T-helper 17 cell (primary cell): ENCODE measurements at regions not wholly inside any gene's neighbourhood (a gene's known extent, or its start where the extent isn't known, plus 50 kb on each side); places are given as distances from the start of the nearest gene placed in this dataset.

ENCODE experiments used
- ATAC-seq: fragments of 150-1000 bp; cut with Tn5 transposase; 2 replicates; pipeline ENCODE4 v1.10.0; 2021; ENCODE audit warnings: mild to moderate bottlenecking, moderate library complexity
- DNase-seq, 3 donors: peaks; one replicate each; pipeline versions ENCODE4 v3.0.0 to v3.0.0-alpha.2; 2020 to 2021
- H3K9me3 ChIP-seq: one replicate; pipeline ENCODE4 v1.7.0; 2013; ENCODE audit warnings: low read length, mild to moderate bottlenecking; ENCODE audit not compliant: control insufficient read depth, poor library complexity, severe bottlenecking
- H3K27ac Mint-ChIP-seq: one replicate; pipeline ENCODE4 v1.8.0; 2022; ENCODE audit warnings: mild to moderate bottlenecking, moderate library complexity, mixed read lengths
- H3K27me3 Mint-ChIP-seq: one replicate; pipeline ENCODE4 v1.8.0; 2022; ENCODE audit warnings: mixed read lengths
- H3K36me3 Mint-ChIP-seq: one replicate; pipeline ENCODE4 v1.8.0; 2022; ENCODE audit warnings: low read depth, mixed read lengths
- H3K4me1 Mint-ChIP-seq: one replicate; pipeline ENCODE4 v1.8.0; 2022; ENCODE audit warnings: mild to moderate bottlenecking, mixed read lengths
- H3K4me3 Mint-ChIP-seq: one replicate; pipeline ENCODE4 v1.8.0; 2022; ENCODE audit warnings: mild to moderate bottlenecking, moderate library complexity, mixed read lengths

DNA sequence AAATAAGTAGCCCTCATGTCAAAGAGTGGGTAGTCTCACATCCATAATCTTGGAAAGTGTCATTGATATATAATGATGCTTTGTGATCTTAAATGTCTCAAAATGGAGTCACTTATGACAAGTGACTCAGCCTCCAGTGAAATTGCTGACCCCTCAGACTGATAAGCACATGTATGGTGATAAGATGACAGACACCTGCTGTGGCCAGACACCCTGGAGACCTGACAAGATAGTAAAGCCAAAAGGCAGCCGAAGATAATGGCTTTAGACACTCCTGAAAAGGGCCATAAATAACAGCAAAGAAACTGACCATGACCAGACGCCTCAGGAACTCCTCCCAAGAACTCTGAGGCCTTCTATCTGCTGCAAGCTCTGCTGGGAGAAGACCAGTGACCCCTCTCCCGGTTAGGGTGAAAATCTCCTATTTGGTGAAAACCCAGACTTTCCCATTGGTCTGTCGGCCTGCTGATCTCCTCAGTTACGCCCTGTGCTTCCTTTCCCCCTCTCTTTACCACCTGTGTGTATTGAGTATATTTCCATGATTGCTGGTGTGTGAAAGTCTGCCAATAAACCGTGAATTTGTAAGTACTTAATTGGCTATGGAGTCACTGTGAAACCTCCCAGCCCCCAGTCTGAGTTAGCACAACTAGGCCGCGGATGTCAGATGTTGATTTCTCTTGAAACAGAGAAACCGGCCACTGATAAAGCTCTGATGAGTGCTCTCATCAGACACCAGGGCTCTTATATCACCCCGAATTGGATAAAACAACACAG, 226.7 kb upstream of the MYOCD start:
- Mint-ChIP-seq H3K27ac (no peak overlapping the region), H3K4me3 (no peak overlapping the region)
- no peak for ATAC-seq

DNA sequence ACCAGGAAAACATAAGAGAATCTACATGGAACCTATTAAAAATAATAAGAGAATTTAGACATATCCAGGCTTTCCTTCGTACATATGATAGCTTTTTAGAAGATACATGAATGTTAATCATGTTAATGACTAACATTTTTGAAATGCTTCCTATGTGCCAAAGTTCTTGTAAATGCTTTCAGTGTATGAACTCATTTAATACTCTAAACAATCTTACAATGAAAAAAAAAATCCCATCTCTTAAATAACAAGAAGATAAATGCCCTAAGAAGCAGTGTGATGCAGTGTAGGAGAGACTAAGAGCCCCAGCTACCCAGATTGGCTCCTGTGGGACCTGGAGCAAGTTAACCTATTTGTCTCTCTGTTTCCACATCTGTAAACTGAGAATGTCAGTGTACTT, 220.4 kb upstream of the MYOCD start:
- Mint-ChIP-seq H3K27me3 (no peaks in the 10 kb centered on the region), H3K4me3 (no peak overlapping the region), H3K36me3 (no peaks in the 10 kb centered on the region), H3K4me1 (no peaks in the 10 kb centered on the region), H3K27ac (no peak overlapping the region)
- ATAC-seq (no peak), DNase-seq (no peak)
- H3K9me3 ChIP-seq = no peaks in the 10 kb centered on the region

More for the DNA sequence above, 226.7 kb upstream of the MYOCD start:
- H3K27me3 Mint-ChIP-seq = no peaks in the 10 kb centered on the region
- DNase-seq = no peak
- no peaks in the 10 kb centered on the region for H3K36me3 Mint-ChIP-seq
- no peaks in the 10 kb centered on the region for H3K4me1 Mint-ChIP-seq
- no peaks in the 10 kb centered on the region for H3K9me3 ChIP-seq

DNA sequence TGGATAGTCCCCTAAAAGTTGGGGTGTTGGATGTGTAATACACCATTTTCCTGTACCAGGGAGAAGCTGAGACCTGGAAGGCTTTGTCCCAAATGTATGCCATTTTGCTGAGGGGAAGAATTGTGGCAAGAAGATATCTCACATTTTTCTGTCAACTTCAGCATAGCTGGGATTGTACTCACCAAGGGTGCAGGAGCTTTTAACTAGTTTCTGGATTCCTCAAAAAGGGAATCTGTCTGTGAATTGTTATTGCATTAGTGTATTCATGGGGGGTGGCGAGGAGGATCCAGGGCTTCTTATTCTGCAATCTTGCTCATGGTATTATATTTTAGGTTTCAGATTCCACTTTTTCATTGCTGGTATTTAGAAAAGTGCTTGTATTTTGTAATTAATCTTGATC, 208.2 kb upstream of the MYOCD start:
- Mint-ChIP-seq H3K4me3 (no peak overlapping the region), H3K4me1 (no peaks in the 10 kb centered on the region), H3K36me3 (no peaks in the 10 kb centered on the region), H3K27me3 (no peaks in the 10 kb centered on the region), H3K27ac (no peak overlapping the region)
- H3K9me3 ChIP-seq = peaks cover 3% of the 10 kb centered on the region
- no peak for ATAC-seq
- DNase-seq = no peak

DNA sequence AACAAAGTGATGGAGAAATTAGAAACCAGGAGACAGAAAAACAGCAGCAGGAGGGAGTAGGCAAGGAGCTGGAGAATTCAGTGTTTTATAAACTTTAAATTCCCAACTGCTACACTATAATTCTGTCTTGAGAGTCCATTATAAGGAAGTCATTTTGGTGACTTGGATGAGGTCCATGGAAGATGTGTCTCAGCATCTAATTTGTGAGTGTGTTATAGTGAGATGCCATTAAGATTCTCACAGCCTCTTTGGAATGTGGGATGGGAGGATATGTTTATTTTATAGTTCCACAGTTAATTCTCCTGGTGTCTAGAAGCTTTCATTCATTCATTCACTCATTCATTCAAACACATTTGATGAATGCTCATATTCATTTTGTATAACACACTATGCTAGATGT, 206.0 kb upstream of the MYOCD start:
- H3K9me3 ChIP-seq = peaks cover 3% of the 10 kb centered on the region
- DNase-seq (no peak), ATAC-seq (no peak)
- Mint-ChIP-seq H3K4me1 (no peaks in the 10 kb centered on the region), H3K27me3 (no peaks in the 10 kb centered on the region), H3K4me3 (no peak overlapping the region), H3K27ac (no peak overlapping the region), H3K36me3 (no peaks in the 10 kb centered on the region)

DNA sequence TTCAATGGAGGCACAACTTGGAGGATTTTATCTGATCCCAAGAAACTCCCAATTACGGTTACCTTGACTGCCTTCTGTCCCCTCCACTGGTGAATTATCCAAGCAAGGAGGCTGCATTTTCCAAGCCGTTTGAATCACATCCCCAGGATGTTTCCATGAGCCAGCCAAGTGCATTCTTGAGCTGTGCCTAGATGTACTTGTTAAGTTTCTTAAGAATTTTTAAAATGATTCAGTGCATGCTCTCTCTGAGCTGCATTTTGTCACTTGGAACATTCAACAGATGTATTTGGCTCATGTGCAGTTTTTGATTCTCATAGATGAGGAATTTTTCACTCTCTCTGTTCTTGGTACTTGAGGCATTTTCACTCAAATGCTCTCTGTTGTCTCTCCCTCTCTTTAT, 202.6 kb upstream of the MYOCD start:
- no peaks in the 10 kb centered on the region for H3K9me3 ChIP-seq
- ATAC-seq (no peak), DNase-seq (no peak)
- H3K27ac Mint-ChIP-seq = no peak overlapping the region
- no peaks in the 10 kb centered on the region for H3K4me1 Mint-ChIP-seq
- no peak overlapping the region for H3K4me3 Mint-ChIP-seq
- H3K36me3 Mint-ChIP-seq = no peaks in the 10 kb centered on the region
- no peaks in the 10 kb centered on the region for H3K27me3 Mint-ChIP-seq

DNA sequence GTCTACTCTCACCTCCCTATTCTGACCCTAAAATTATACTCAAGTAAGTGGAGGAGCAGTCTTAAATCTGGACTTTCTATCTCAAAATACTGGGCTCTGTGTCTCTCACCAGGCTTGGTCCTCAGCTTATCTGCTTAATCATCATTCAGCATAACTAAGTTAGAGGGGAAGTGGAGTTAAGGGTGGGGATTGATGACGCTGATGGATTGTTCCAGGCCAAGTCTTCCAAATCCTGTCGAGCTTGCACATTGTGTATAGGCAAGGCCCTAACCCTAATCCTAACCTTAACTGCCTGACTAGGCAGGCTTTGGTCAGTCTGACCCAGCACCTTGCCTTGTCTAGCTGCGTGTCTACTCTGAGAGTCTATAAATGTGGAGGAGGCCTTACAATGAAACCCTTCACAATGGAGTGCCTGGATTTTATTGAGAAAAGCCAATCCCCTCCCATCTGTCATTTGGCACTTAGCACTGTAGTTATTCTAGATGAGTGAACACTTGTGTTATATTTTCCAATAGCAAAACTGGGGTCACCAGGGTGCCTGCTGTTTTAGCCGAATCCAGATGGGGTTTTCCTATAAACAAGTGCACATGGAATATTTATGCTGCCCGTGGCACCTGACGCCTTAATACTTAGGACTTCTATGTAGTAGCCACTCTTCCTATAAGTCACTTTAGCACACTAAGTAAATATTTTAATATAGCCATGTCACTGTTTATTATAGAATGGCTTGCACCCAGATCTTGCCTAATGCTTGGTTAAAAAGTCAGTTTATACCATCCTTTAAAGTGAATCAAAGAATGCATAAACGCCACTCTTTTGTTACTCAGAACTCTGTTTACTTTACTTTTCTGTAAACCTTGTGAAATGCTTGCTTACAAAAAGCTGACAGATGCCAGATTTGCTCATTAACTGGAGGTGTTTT, 193.2 kb upstream of the MYOCD start:
- DNase-seq = no peak
- H3K27ac Mint-ChIP-seq = no peak overlapping the region
- ATAC-seq = no peak
- no peaks in the 10 kb centered on the region for H3K4me1 Mint-ChIP-seq
- H3K27me3 Mint-ChIP-seq = no peaks in the 10 kb centered on the region
- H3K4me3 Mint-ChIP-seq = no peak overlapping the region
- H3K36me3 Mint-ChIP-seq = no peaks in the 10 kb centered on the region
- peaks cover 2% of the 10 kb centered on the region for H3K9me3 ChIP-seq

DNA sequence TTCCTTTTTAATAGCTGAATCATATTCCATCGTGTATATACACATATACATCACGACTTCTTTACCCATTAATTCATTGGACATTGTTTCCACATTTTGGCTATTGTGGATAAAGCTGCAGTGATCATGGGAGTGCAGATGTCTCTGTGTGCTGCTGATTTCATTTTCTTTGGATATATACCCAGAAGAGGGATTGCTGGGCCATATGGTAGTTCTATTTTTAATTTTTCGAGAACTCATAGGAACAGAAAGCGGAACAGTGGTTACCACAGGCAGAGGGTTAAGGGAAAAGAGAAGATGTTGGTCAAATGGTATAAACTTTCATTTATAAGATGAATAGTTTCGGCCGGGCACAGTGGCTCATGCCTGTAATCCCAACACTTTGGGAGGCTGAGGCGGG, 187.4 kb upstream of the MYOCD start:
- H3K4me1 Mint-ChIP-seq = no peaks in the 10 kb centered on the region
- no peaks in the 10 kb centered on the region for H3K27me3 Mint-ChIP-seq
- H3K36me3 Mint-ChIP-seq = no peaks in the 10 kb centered on the region
- DNase-seq (no peak), ATAC-seq (no peak)
- no peak overlapping the region for H3K27ac Mint-ChIP-seq
- no peak overlapping the region for H3K4me3 Mint-ChIP-seq
- peaks cover 2% of the 10 kb centered on the region for H3K9me3 ChIP-seq

DNA sequence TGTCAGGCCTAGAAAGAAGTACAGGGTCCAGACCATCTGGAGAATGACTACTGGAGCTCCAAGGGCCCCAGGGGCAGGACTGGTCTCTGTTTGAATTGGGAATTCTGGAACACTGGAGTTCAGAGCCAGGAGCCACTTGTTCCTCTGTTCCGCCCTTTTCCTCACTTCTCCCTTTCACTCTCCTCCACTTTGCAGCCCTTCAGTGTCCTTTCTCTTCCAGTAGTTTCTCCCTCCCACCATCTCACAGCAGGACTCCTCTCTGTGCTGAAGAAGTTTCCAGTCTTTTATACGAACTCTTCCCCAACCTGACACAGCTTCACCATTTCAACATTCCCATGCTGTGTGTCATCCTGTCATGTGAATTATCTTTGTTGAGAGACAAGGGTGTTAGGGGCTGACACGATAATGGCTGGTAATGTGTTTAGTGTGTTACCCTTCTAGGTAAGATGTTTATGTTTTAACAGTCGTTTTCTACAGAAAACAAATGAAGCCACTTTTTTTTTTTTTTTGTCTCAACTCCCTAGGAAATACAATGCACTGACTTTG, 180.3 kb upstream of the MYOCD start:
- H3K36me3 Mint-ChIP-seq = no peaks in the 10 kb centered on the region
- no peak overlapping the region for H3K4me3 Mint-ChIP-seq
- H3K27me3 Mint-ChIP-seq = no peaks in the 10 kb centered on the region
- H3K27ac Mint-ChIP-seq = no peak overlapping the region
- ATAC-seq (no peak), DNase-seq (no peak)
- no peaks in the 10 kb centered on the region for H3K9me3 ChIP-seq
- H3K4me1 Mint-ChIP-seq = no peaks in the 10 kb centered on the region

DNA sequence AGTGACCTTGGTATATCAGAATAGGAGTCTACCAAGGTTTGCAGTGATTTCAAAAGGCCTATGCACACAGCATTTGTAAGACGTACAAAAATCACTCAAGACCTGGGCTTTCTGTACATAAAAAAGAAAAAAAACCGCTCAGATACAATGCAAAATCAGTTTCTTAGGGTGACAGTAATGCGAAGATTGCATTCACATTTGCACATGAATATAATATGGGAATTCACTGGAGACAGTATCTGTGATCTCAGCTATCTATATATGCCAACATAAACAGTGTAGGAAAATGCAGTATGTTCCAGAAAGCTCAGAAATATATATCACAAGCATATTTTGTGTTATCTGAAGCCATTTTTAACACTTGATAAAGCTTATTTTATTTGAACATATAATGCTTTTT, 176.4 kb upstream of the MYOCD start:
- H3K4me1 Mint-ChIP-seq = no peaks in the 10 kb centered on the region
- no peaks in the 10 kb centered on the region for H3K9me3 ChIP-seq
- H3K27ac Mint-ChIP-seq = no peak overlapping the region
- no peak for ATAC-seq
- H3K27me3 Mint-ChIP-seq = no peaks in the 10 kb centered on the region
- no peak overlapping the region for H3K4me3 Mint-ChIP-seq
- no peaks in the 10 kb centered on the region for H3K36me3 Mint-ChIP-seq
- no peak for DNase-seq

DNA sequence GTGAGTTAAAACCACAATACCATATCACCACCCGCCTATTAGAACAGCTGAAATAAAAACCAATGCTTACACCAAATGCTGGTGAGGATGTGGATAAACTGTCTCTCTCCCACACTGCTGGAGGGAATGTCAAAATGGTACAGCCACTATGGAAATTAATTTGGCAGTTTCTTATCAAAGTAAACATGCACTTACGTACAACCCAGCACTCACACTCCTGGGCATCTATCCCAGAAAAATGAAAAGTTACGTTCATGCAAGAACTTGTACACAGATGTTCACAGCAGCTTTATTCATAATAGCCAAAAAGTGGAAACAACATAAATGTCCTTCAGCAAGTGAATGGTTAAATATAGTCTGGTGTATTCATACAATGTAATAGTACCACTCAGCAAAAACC, 173.2 kb upstream of the MYOCD start:
- no peaks in the 10 kb centered on the region for H3K27me3 Mint-ChIP-seq

DNA sequence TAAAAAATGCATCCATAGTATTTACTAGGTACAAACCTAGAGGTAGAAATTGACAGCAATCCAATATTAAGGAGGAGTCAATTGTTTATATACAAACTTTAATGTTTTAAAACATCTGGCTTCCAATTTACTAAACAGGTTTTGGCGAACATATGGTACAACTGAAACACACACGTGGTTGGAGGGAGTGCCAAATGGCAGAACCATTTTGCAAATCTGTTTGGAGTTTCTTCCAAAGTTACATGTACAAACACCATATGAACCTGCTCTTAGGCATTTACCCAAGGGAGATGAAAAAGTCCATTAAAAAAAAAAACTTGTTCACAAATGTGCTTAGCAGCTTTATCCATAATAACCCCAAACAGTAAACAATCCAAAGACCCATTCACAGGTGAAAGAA, 159.8 kb upstream of the MYOCD start:
- Mint-ChIP-seq H3K36me3 (no peaks in the 10 kb centered on the region), H3K4me1 (no peaks in the 10 kb centered on the region), H3K27ac (no peak overlapping the region), H3K4me3 (no peak overlapping the region), H3K27me3 (no peaks in the 10 kb centered on the region)
- ATAC-seq (no peak), DNase-seq (no peak)
- H3K9me3 ChIP-seq = no peaks in the 10 kb centered on the region

More for the DNA sequence above, 173.2 kb upstream of the MYOCD start:
- Mint-ChIP-seq H3K36me3 (no peaks in the 10 kb centered on the region), H3K27ac (no peak overlapping the region), H3K4me3 (no peak overlapping the region), H3K4me1 (no peaks in the 10 kb centered on the region)
- no peaks in the 10 kb centered on the region for H3K9me3 ChIP-seq
- no peak for DNase-seq
- ATAC-seq = no peak

DNA sequence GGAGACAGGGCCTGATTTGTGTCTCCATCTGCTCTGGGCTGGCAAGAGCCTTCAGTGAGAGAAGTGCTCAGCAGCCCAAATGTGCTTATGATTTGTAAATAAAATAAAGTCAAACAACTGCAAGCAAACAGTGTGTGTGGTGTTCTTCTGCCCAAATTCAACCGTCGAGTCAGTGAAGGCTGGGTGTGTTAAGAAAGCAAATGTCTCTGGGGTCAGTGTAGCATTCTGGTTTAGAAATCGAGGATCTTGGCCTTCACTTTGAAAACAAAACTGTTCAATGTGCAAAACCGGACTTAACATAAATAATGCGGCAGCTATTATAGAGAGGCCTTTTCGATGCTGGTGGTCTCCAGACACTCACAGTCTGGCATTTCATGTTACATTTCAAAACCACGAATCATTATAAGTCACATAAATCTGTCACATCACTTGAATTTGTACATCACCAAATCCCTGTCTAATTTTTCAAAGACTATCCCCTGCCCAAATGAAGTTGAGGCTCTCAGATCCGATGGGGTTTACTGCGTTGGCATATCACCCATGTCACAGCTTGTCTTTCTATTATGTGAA, 158.6 kb upstream of the MYOCD start:
- H3K27ac Mint-ChIP-seq = no peak overlapping the region
- H3K4me3 Mint-ChIP-seq = no peak overlapping the region
- H3K4me1 Mint-ChIP-seq = no peaks in the 10 kb centered on the region
- no peaks in the 10 kb centered on the region for H3K9me3 ChIP-seq
- no peaks in the 10 kb centered on the region for H3K27me3 Mint-ChIP-seq
- no peak for DNase-seq
- H3K36me3 Mint-ChIP-seq = no peaks in the 10 kb centered on the region
- ATAC-seq = no peak

DNA sequence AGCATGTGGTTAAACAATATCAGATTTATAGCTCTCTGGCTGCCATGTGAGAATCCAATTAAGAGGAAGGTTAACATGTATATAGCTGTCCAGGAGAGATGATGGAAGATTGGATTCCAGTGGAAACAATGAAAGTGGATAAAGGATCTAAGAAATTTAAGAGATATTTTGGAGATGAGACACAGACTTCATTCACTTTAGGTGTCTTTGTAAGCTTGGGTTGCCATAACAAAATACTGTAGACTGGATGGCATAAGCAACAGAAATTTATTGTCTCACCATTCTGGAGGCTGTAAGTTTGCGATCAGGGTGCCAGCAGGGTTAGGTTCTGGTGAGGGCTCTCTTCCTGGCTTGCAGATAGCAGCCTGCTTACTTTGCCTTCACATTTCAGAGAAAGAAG, 155.9 kb upstream of the MYOCD start:
- Mint-ChIP-seq H3K4me3 (no peak overlapping the region), H3K36me3 (no peaks in the 10 kb centered on the region), H3K4me1 (no peaks in the 10 kb centered on the region), H3K27ac (no peak overlapping the region), H3K27me3 (no peaks in the 10 kb centered on the region)
- no peak for ATAC-seq
- no peaks in the 10 kb centered on the region for H3K9me3 ChIP-seq
- DNase-seq = no peak
